Chondrocyte (in vitro differentiated cells): ENCODE measurements at regions not wholly inside any gene's neighbourhood (a gene's known extent, or its start where the extent isn't known, plus 50 kb on each side); places are given as distances from the start of the nearest gene placed in this dataset.

Experiments used
- DNase-seq: peaks from one replicate; pipeline ENCODE4 v3.0.0; 2021; ENCODE audit warnings: mixed read lengths, low spot score
- H3K27ac Mint-ChIP-seq: one replicate; pipeline ENCODE4 v1.8.0; 2021; ENCODE audit warnings: mild to moderate bottlenecking, moderate library complexity, mixed read lengths; ENCODE audit not compliant: unreplicated experiment
- H3K27me3 Mint-ChIP-seq: 2 replicates; pipeline ENCODE4 v1.8.0; 2021; ENCODE audit warnings: low read depth, mixed read lengths
- H3K36me3 Mint-ChIP-seq: 2 replicates; pipeline ENCODE4 v1.8.0; 2021; ENCODE audit warnings: low read depth, mixed read lengths
- H3K4me1 Mint-ChIP-seq: 2 replicates; pipeline ENCODE4 v1.8.0; 2021; ENCODE audit warnings: low read depth, mild to moderate bottlenecking, mixed read lengths
- H3K4me3 Mint-ChIP-seq: one replicate; pipeline ENCODE4 v1.8.0; 2021; ENCODE audit warnings: mild to moderate bottlenecking, moderate library complexity, mixed read lengths; ENCODE audit not compliant: unreplicated experiment
- H3K9me3 Mint-ChIP-seq: 2 replicates; pipeline ENCODE4 v1.8.0; 2021; ENCODE audit warnings: low read depth, mixed read lengths
- TF ChIP-seq, protein P1 (sequence below): fragments of 200-600 bp; sonication (generic); IDR thresholded peaks from 2 replicates; pipeline ENCODE4 v1.5.0; 2021; ENCODE audit warnings: antibody characterized with exemption, mild to moderate bottlenecking, moderate library complexity

GRCh38 chr10:58140691-58141347 is 126.9 kb downstream of the IPMK start:
- H3K36me3 Mint-ChIP-seq: no peaks in the 10 kb centered on the region
- no peak overlapping the region for H3K27ac Mint-ChIP-seq
- peaks cover 11% of the 10 kb centered on the region for H3K27me3 Mint-ChIP-seq
- H3K9me3 Mint-ChIP-seq: peaks cover 7% of the 10 kb centered on the region
- no peak overlapping the region for H3K4me3 Mint-ChIP-seq
- H3K4me1 Mint-ChIP-seq: no peaks in the 10 kb centered on the region
- TF ChIP-seq, protein P1, sequence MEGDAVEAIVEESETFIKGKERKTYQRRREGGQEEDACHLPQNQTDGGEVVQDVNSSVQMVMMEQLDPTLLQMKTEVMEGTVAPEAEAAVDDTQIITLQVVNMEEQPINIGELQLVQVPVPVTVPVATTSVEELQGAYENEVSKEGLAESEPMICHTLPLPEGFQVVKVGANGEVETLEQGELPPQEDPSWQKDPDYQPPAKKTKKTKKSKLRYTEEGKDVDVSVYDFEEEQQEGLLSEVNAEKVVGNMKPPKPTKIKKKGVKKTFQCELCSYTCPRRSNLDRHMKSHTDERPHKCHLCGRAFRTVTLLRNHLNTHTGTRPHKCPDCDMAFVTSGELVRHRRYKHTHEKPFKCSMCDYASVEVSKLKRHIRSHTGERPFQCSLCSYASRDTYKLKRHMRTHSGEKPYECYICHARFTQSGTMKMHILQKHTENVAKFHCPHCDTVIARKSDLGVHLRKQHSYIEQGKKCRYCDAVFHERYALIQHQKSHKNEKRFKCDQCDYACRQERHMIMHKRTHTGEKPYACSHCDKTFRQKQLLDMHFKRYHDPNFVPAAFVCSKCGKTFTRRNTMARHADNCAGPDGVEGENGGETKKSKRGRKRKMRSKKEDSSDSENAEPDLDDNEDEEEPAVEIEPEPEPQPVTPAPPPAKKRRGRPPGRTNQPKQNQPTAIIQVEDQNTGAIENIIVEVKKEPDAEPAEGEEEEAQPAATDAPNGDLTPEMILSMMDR: no peak
- DNase-seq: no peak

GRCh38 chr10:58140054-58140453 is 127.6 kb downstream of the IPMK start:
- TF ChIP-seq, protein P1: no peak
- Mint-ChIP-seq H3K27ac (no peak overlapping the region), H3K27me3 (peaks cover 7% of the 10 kb centered on the region), H3K4me1 (no peaks in the 10 kb centered on the region), H3K9me3 (peaks cover 7% of the 10 kb centered on the region), H3K36me3 (no peaks in the 10 kb centered on the region), H3K4me3 (no peak overlapping the region)
- DNase-seq: no peak

GRCh38 chr10:58137813-58138212 is 129.9 kb downstream of the IPMK start:
- DNase-seq: no peak

GRCh38 chr10:58115218-58116050 is 152.3 kb downstream of the IPMK start:
- Mint-ChIP-seq H3K27ac (no peak overlapping the region), H3K36me3 (no peaks in the 10 kb centered on the region), H3K9me3 (no peaks in the 10 kb centered on the region), H3K27me3 (peaks cover 21% of the 10 kb centered on the region), H3K4me1 (no peaks in the 10 kb centered on the region), H3K4me3 (no peak overlapping the region)
- TF ChIP-seq, protein P1: no peak
- no peak for DNase-seq

More at GRCh38 chr10:58137813-58138212, 129.9 kb downstream of the IPMK start:
- H3K9me3 Mint-ChIP-seq: no peaks in the 10 kb centered on the region
- TF ChIP-seq, protein P1: no peak
- no peak overlapping the region for H3K4me3 Mint-ChIP-seq
- peaks cover 12% of the 10 kb centered on the region for H3K27me3 Mint-ChIP-seq
- no peak overlapping the region for H3K27ac Mint-ChIP-seq
- H3K4me1 Mint-ChIP-seq: no peaks in the 10 kb centered on the region
- no peaks in the 10 kb centered on the region for H3K36me3 Mint-ChIP-seq

- no peak overlapping the region for H3K27ac Mint-ChIP-seq
- no peaks in the 10 kb centered on the region for H3K9me3 Mint-ChIP-seq
- H3K27me3 Mint-ChIP-seq: peaks cover 10% of the 10 kb centered on the region
- no peak for DNase-seq
- H3K4me1 Mint-ChIP-seq: no peaks in the 10 kb centered on the region
- TF ChIP-seq, protein P1: no peak
- no peak overlapping the region for H3K4me3 Mint-ChIP-seq
- H3K36me3 Mint-ChIP-seq: no peaks in the 10 kb centered on the region
Measured at GRCh38 chr10:58109731-58110130, 158.0 kb downstream of the IPMK start.
